Esophagus (tissue), 2 donors: ENCODE measurements at regions not wholly inside any gene's neighbourhood (a gene's known extent, or its start where the extent isn't known, plus 50 kb on each side); places are given as distances from the start of the nearest gene placed in this dataset.

Source experiments
- H3K27ac ChIP-seq, 2 donors: one replicate each; pipeline ENCODE4 v1.5.1; 2013; ENCODE audit warnings: low read depth in 2 of 2, mild to moderate bottlenecking in 2 of 2, inconsistent platforms in 1 of 2, low read length in 1 of 2, moderate library complexity in 1 of 2
- H3K27me3 ChIP-seq, 2 donors: one replicate each; pipeline ENCODE4 v1.6.1; 2013; ENCODE audit warnings: low read length in 2 of 2, control low read depth in 1 of 2, mild to moderate bottlenecking in 1 of 2; ENCODE audit not compliant: insufficient read depth in 2 of 2, control insufficient read depth in 1 of 2
- H3K36me3 ChIP-seq, 2 donors: one replicate each; pipeline ENCODE4 v1.6.1; 2013; ENCODE audit warnings: low read length in 1 of 2; ENCODE audit not compliant: control insufficient read depth in 2 of 2, insufficient read depth in 2 of 2
- H3K4me1 ChIP-seq, 2 donors: one replicate each; pipeline ENCODE4 v1.6.1; 2013; ENCODE audit warnings: low read length in 1 of 2; ENCODE audit not compliant: control insufficient read depth in 2 of 2, insufficient read depth in 2 of 2
- H3K4me3 ChIP-seq, 2 donors: one replicate each; pipeline ENCODE4 v1.5.1; 2013; ENCODE audit warnings: low read length in 2 of 2, mild to moderate bottlenecking in 2 of 2, low read depth in 1 of 2, moderate library complexity in 1 of 2
- H3K9me3 ChIP-seq, 2 donors: one replicate each; pipeline ENCODE4 v1.6.1; 2013; ENCODE audit warnings: mild to moderate bottlenecking in 2 of 2, low read depth in 1 of 2, low read length in 1 of 2, moderate library complexity in 1 of 2; ENCODE audit not compliant: control insufficient read depth in 2 of 2, insufficient read depth in 1 of 2
- WGBS, 2 donors: extraction: QIAGEN DNeasy Blood & Tissue Kit; methylation state at CpG; one replicate each; pipeline ENCODE4 v1.1.7; 2013; 5-methylcytosine and 5-hydroxymethylcytosine counted together
- donor health status: healthy with polysubstance abuse.
- donor health status: Bipolar disorder and iron deficiency.

GRCh38 chr15:87209891-87210689 lies 1046.4 kb downstream of the NTRK3 start:
- Histone ChIP-seq H3K4me1 (no peaks in the 10 kb centered on the region), H3K4me3 (no peak overlapping the region), H3K36me3 (no peaks in the 10 kb centered on the region), H3K27me3 (no peaks in the 10 kb centered on the region), H3K27ac (no peak overlapping the region), H3K9me3 (no peaks in the 10 kb centered on the region)
- WGBS, 2 donors: 41 to 42% methylated on average over 3 of the region's 3 CpGs

- Histone ChIP-seq H3K9me3 (no peaks in the 10 kb centered on the region), H3K36me3 (no peaks in the 10 kb centered on the region), H3K27ac (no peak overlapping the region), H3K4me3 (no peak overlapping the region), H3K4me1 (no peaks in the 10 kb centered on the region), H3K27me3 (no peaks in the 10 kb centered on the region)
These were observed 1048.5 kb downstream of the NTRK3 start for GRCh38 chr15:87207990-87208580.

- Histone ChIP-seq H3K27me3 (no peaks in the 10 kb centered on the region), H3K36me3 (no peaks in the 10 kb centered on the region), H3K4me1 (no peaks in the 10 kb centered on the region), H3K9me3 (no peaks in the 10 kb centered on the region), H3K4me3 (no peak overlapping the region), H3K27ac (no peak overlapping the region)
- 71 to 76% methylated on average over 2 of the region's 2 CpGs for WGBS, 2 donors
These were observed 1049.3 kb downstream of the NTRK3 start for GRCh38 chr15:87207251-87207650.

- Histone ChIP-seq H3K27me3 (peaks cover 0 to 2% of the 10 kb centered on the region in 2 donors), H3K9me3 (no peaks in the 10 kb centered on the region), H3K27ac (no peak overlapping the region), H3K4me3 (no peak overlapping the region), H3K4me1 (no peaks in the 10 kb centered on the region), H3K36me3 (no peaks in the 10 kb centered on the region)
- WGBS, 2 donors: 66 to 75% methylated on average over 2 of the region's 2 CpGs
These were observed 1054.6 kb downstream of the NTRK3 start for GRCh38 chr15:87201986-87202385.

GRCh38 chr15:87200149-87200548 lies 1056.4 kb downstream of the NTRK3 start:
- no peak overlapping the region for H3K27ac ChIP-seq
- H3K4me1 ChIP-seq: no peaks in the 10 kb centered on the region
- WGBS, 2 donors: 73 to 75% methylated on average over 2 of the region's 2 CpGs
- H3K27me3 ChIP-seq: peaks cover 0 to 2% of the 10 kb centered on the region in 2 donors
- H3K9me3 ChIP-seq: peaks cover 0 to 2% of the 10 kb centered on the region in 2 donors
- H3K4me3 ChIP-seq: no peak overlapping the region
- H3K36me3 ChIP-seq: no peaks in the 10 kb centered on the region

- Histone ChIP-seq H3K27me3 (peaks cover 0 to 2% of the 10 kb centered on the region in 2 donors), H3K4me1 (no peaks in the 10 kb centered on the region), H3K9me3 (peaks cover 0 to 6% of the 10 kb centered on the region in 2 donors), H3K27ac (no peak overlapping the region), H3K4me3 (no peak overlapping the region), H3K36me3 (no peaks in the 10 kb centered on the region)
- WGBS, 2 donors: 80 to 81% methylated on average over 3 of the region's 3 CpGs
These were observed 1058.6 kb downstream of the NTRK3 start for GRCh38 chr15:87197981-87198380.

- H3K36me3 ChIP-seq: no peaks in the 10 kb centered on the region
- H3K9me3 ChIP-seq: peaks cover 0 to 6% of the 10 kb centered on the region in 2 donors
- no peak overlapping the region for H3K27ac ChIP-seq
- no peaks in the 10 kb centered on the region for H3K4me1 ChIP-seq
- H3K27me3 ChIP-seq: peaks cover 0 to 2% of the 10 kb centered on the region in 2 donors
- no peak overlapping the region for H3K4me3 ChIP-seq
- WGBS, 2 donors: 77 to 83% methylated on average over 4 of the region's 4 CpGs
These were observed 1060.0 kb downstream of the NTRK3 start for GRCh38 chr15:87196498-87196897.

- WGBS, 2 donors: 84 to 88% methylated on average over 6 of the region's 6 CpGs
These were observed 1063.1 kb downstream of the NTRK3 start for GRCh38 chr15:87193481-87193880.

GRCh38 chr15:87167706-87168105 lies 1088.0 kb downstream of the AGBL1 start:
- Histone ChIP-seq H3K36me3 (no peaks in the 10 kb centered on the region), H3K4me3 (no peak overlapping the region), H3K27me3 (no peaks in the 10 kb centered on the region), H3K9me3 (peaks cover 0 to 4% of the 10 kb centered on the region in 2 donors), H3K4me1 (no peaks in the 10 kb centered on the region), H3K27ac (no peak overlapping the region)
- 40 to 44% methylated on average over 1 of the region's 1 CpG for WGBS, 2 donors

More at GRCh38 chr15:87193481-87193880, 1063.1 kb downstream of the NTRK3 start:
- no peaks in the 10 kb centered on the region for H3K36me3 ChIP-seq
- H3K4me1 ChIP-seq: no peaks in the 10 kb centered on the region
- peaks cover 0 to 6% of the 10 kb centered on the region in 2 donors for H3K9me3 ChIP-seq
- H3K27me3 ChIP-seq: no peaks in the 10 kb centered on the region
- no peak overlapping the region for H3K4me3 ChIP-seq
- H3K27ac ChIP-seq: no peak overlapping the region

- H3K4me3 ChIP-seq: no peak overlapping the region
- H3K27me3 ChIP-seq: no peaks in the 10 kb centered on the region
- H3K4me1 ChIP-seq: no peaks in the 10 kb centered on the region
- peaks cover 0 to 4% of the 10 kb centered on the region in 2 donors for H3K9me3 ChIP-seq
- H3K36me3 ChIP-seq: no peaks in the 10 kb centered on the region
- no peak overlapping the region for H3K27ac ChIP-seq
These were observed 1087.4 kb downstream of the AGBL1 start for GRCh38 chr15:87167055-87167454.
